Astrocyte of the cerebellum (primary cell): ENCODE measurements at regions not wholly inside any gene's neighbourhood (a gene's known extent, or its start where the extent isn't known, plus 50 kb on each side); places are given as distances from the start of the nearest gene placed in this dataset.
A peak's percentile ranks its signal among the peaks of the same experiment; 100 is the strongest.

ENCODE experiments used
- DNase-seq: peaks from one replicate; pipeline ENCODE4 v3.0.0-alpha.2; 2011; ENCODE audit warnings: low read depth
- H3K4me3 ChIP-seq: 2 replicates; pipeline ENCODE4 v1.5.1; 2011; ENCODE audit warnings: mild to moderate bottlenecking, low read depth, low read length, moderate library complexity
- in situ Hi-C: cut with HindIII; loops from 2 replicates; pipeline ENCODE4 v1.10.0; 2017; ENCODE audit warnings: low sequenced_read_pairs
- TF ChIP-seq, protein P1 (sequence below): IDR thresholded peaks from 2 replicates; pipeline ENCODE4 v1.5.1; 2012; ENCODE audit warnings: low read length, low read depth, moderate library complexity, mild to moderate bottlenecking; ENCODE audit errors: missing control alignments

DNA sequence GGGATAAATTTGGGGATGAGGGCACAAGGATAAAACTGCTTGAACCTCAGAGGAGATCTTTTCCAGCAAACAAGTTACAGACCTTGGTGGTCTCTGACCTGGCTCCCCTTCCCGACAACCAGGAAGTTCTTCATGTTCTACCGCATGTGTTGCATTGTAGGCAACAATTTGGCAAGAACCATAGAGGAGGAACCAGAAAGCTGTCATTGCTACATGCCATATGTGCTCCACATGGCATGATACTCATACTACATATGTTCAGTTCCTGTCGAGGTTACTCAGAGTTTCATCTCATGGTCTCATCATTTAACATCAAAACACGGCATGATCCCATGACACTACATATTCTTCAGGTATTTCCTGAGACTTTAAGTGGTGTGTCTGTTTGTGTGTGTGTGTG, 235.9 kb downstream of the OR13H1 start:
- H3K4me3 ChIP-seq: no peak overlapping the region
- in situ Hi-C loops: no loop called here
- TF ChIP-seq, protein P1, sequence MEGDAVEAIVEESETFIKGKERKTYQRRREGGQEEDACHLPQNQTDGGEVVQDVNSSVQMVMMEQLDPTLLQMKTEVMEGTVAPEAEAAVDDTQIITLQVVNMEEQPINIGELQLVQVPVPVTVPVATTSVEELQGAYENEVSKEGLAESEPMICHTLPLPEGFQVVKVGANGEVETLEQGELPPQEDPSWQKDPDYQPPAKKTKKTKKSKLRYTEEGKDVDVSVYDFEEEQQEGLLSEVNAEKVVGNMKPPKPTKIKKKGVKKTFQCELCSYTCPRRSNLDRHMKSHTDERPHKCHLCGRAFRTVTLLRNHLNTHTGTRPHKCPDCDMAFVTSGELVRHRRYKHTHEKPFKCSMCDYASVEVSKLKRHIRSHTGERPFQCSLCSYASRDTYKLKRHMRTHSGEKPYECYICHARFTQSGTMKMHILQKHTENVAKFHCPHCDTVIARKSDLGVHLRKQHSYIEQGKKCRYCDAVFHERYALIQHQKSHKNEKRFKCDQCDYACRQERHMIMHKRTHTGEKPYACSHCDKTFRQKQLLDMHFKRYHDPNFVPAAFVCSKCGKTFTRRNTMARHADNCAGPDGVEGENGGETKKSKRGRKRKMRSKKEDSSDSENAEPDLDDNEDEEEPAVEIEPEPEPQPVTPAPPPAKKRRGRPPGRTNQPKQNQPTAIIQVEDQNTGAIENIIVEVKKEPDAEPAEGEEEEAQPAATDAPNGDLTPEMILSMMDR: no peak

GRCh38 chrX:131782646-131783045, 238.8 kb downstream of the OR13H1 start:
- in situ Hi-C loops: no loop called here
- DNase-seq: no peak
- TF ChIP-seq, protein P1: no peak
- no peak overlapping the region for H3K4me3 ChIP-seq

More for the DNA sequence above, 235.9 kb downstream of the OR13H1 start:
- DNase-seq: no peak

DNA sequence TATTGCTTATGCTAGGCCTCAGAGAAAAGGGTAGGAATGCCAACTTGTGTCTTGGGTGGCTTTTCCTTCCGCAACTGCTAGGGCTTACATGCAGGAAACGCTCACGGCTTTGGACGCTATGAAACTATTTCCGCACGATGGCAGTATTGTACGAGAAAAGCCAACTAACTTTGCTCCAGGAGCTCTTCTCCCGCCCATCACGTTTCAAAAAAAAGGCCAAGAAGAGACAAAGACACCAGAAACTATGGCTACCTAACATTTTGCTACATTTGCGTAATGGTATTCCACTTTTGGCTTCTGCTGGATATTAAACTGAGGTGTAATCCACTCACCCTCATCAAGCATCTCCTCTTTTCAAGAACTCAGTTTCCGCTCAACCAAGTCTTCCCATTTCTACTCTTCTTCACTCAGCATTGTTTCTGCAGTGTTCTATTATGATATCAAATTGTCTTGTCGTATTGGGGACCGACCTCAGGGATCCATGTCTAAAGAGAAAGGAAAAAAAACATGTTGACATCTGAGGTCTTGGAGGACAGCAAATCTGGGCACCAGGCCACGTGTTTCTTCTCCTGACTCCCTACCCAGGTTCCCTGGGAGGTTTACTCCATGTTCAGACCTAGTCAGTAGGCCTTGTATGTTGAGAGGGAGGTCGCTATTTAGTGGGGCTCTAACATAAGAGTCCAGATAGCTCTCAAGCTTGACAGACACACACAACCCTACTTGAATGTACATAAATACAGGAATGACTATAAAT, 239.4 kb upstream of the STK26 start:
- peak overlapping the region; percentile 8 for H3K4me3 ChIP-seq
- DNase-seq: peak; percentile 92
- in situ Hi-C loops: no loop called here
- TF ChIP-seq, protein P1: peak; percentile 45

DNA sequence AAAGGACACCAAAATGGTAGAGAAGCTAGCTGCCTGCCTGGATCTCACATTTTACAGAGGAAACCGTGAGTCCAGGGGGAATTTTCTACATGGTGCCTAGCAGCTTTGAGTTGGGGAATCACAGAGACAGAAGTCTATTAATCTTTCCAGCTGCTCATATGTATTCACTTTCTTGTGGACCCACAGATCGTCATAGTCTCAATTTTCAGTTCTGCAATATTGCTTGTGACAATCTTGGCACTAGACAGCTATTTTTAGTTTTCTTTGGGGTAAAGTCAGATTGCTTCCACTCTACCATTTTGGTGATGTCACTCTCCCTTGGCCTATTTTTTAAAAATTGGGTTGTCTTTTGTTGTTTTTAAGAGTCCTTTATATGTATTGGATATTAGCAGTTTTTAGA, 233.4 kb upstream of the STK26 start:
- in situ Hi-C loops: no loop called here
- DNase-seq: no peak
- no peak overlapping the region for H3K4me3 ChIP-seq
- TF ChIP-seq, protein P1: no peak

DNA sequence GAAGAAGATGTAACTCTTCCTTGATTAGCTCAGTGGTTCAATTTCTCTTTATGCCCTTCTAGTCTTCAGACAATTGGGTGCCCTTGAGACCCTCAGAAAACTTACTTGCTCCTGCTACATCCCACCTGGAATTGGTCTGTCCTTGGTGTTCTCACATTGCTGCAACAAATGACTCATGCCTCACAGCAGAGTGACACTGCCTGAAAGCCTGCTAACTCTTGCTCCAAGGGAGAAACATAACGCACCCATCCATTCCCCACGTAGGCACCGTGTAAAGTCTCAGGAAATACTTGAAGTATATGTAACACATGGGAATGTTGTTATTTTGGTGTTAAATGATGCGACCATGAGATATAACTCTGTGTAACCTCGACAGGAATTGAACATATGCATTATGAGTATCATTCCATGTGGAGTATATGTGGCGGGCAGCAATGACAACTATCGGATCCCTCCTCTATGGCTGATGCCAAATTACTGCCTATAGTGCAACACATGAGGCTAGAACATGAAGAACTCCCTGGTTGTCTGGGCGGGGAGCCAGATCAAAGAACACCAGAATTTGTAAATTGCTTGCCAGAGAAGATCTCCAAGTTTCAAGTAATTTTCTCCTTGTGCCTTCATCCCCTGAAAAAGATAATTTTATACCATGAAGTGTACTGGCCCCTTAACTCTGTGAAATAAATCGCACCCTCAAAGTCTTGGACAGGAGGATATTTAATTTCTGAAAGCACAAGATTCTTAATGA, 231.3 kb upstream of the STK26 start:
- in situ Hi-C loops: no loop called here
- H3K4me3 ChIP-seq: peak overlapping the region; percentile 29
- no peak for DNase-seq
- TF ChIP-seq, protein P1: no peak

GRCh38 chrX:131792356-131792749, 230.7 kb upstream of the STK26 start:
- peak; percentile 92 for DNase-seq
- H3K4me3 ChIP-seq: peak overlapping the region; percentile 30

More at GRCh38 chrX:131792356-131792749, 230.7 kb upstream of the STK26 start:
- TF ChIP-seq, protein P1: peak; percentile 43
- in situ Hi-C loops: no loop called here
